H1 (cell line): ENCODE measurements at regions not wholly inside any gene's neighbourhood (a gene's known extent, or its start where the extent isn't known, plus 50 kb on each side); places are given as distances from the start of the nearest gene placed in this dataset.

Experiments
- POLR2AphosphoS5 ChIP-seq: IDR thresholded peaks from 2 replicates; pipeline ENCODE4 v1.6.1; 2011; ENCODE audit warnings: low read depth, low read length
- RAD21 ChIP-seq, 2 experiments: IDR thresholded peaks in 1 of 2; conservative IDR thresholded peaks in 1 of 2; 2 replicates each; pipeline ENCODE4 v1.6.1; 2011; ENCODE audit warnings: low read depth in 2 of 2, low read length in 2 of 2, improper control_type of control experiment in 1 of 2, inconsistent platforms in 1 of 2, mild to moderate bottlenecking in 1 of 2, moderate library complexity in 1 of 2
- TAF7 ChIP-seq: optimal IDR thresholded peaks from 2 replicates; pipeline ENCODE3; 2011; ENCODE audit warnings: low read depth, mild to moderate bottlenecking, inconsistent platforms, low read length, moderate library complexity, borderline replicate concordance

GRCh38 chr2:22326250-22326649 lies 1058.7 kb upstream of the KLHL29 start (continued):
- TF ChIP-seq RAD21 (IDR thresholded peaks at IDR 0.05 in 1 of 2, conservative IDR thresholded peaks at IDR 0.05 in 1 of 2; ENCODE audit: low read depth in 2 of 2, low read length in 2 of 2) (no peak), POLR2AphosphoS5 (no peak), TAF7 (no peak)
